Calu3 (cell line): ENCODE measurements at regions not wholly inside any gene's neighbourhood (a gene's known extent, or its start where the extent isn't known, plus 50 kb on each side); places are given as distances from the start of the nearest gene placed in this dataset.

Experiments used
- BruUV-seq: library from RNA; stranded (reverse); fragments of 400-500 nt; replicated peaks from 2 replicates; lab custom pipeline; 2021; lab: Mats Ljungman, UMichigan
- CTCF ChIA-PET: fragments of 300-600 bp; sonication (Branson Sonifier 250); formaldehyde crosslinking; loops from one replicate; lab custom pipeline; 2022; ENCODE audit warnings: antibody characterized with exemption; lab: Charles Lee
- DNase-seq: peaks from one replicate; pipeline ENCODE4 v3.0.0; 2022
- H3K27ac Mint-ChIP-seq: one replicate; pipeline ENCODE4 v1.8.0; 2022; ENCODE audit warnings: mixed read lengths; ENCODE audit not compliant: unreplicated experiment
- H3K27me3 Mint-ChIP-seq: one replicate; pipeline ENCODE4 v1.8.0; 2022; ENCODE audit warnings: mixed read lengths; ENCODE audit not compliant: unreplicated experiment
- H3K36me3 Mint-ChIP-seq: one replicate; pipeline ENCODE4 v1.8.0; 2022; ENCODE audit warnings: mild to moderate bottlenecking, moderate library complexity, mixed read lengths; ENCODE audit not compliant: insufficient read depth, unreplicated experiment
- H3K4me1 Mint-ChIP-seq: one replicate; pipeline ENCODE4 v1.8.0; 2022; ENCODE audit warnings: mild to moderate bottlenecking, low read depth, mixed read lengths; ENCODE audit not compliant: unreplicated experiment
- H3K4me3 Mint-ChIP-seq: one replicate; pipeline ENCODE4 v1.8.0; 2022; ENCODE audit warnings: mild to moderate bottlenecking, low read depth, moderate library complexity, mixed read lengths; ENCODE audit not compliant: unreplicated experiment
- H3K9me3 Mint-ChIP-seq: one replicate; pipeline ENCODE4 v1.8.0; 2022; ENCODE audit warnings: low read depth, mixed read lengths; ENCODE audit not compliant: unreplicated experiment
- intact Hi-C: fragments of 100-400 bp; cut with micrococcal nuclease; formaldehyde crosslinking; loops from one replicate; pipeline ENCODE4 v1.10.0; 2022; ENCODE audit not compliant: unreplicated experiment
- TF ChIP-seq, protein P1 (sequence below): fragments of 200-600 bp; IDR thresholded peaks from one replicate; pipeline ENCODE4 v1.8.0; 2022; ENCODE audit warnings: antibody characterized with exemption; ENCODE audit not compliant: unreplicated experiment

DNA sequence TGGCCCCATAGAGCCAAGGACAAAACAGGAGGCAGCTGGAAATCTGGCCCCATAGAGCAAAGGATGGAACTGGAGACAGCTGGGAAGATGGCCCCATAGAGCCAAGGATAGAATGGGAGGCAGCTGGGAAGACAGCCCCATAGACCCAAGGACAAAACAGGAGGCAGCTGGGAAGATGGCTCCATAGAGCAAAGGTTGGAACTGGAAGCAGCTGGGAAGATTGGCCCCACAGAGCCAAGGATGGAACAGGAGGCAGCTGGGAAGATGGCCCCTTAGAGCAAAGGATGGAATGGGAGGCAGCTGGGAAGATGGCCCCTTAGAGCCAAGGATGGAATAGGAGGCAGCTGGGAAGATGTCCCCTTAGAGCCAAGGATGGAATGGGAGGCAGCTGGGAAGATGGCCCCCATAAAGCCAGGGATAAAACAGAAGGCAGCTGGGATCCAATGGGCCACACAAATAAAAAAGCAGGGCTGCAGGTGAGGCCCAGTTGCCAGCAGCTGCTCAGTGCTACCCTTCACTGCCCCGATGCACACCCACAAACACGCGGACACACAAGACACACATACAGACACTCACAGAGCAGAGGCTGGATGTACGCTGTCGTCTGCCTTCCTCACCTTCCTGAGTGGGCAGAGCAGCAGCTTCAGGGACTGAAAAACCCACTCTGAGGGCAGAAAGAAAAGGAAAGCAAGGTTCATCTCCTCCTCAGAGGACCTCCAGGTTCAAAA, 505.4 kb upstream of the MYT1L start:
- DNase-seq, result no peak
- Mint-ChIP-seq H3K4me3 (no peak overlapping the region), H3K9me3 (peaks cover 9% of the 10 kb centered on the region), H3K36me3 (no peaks in the 10 kb centered on the region), H3K27me3 (no peaks in the 10 kb centered on the region), H3K4me1 (no peaks in the 10 kb centered on the region), H3K27ac (no peak overlapping the region)
- BruUV-seq, result no TSS peak
- intact Hi-C loops, result no loop called here
- CTCF ChIA-PET, result interaction anchor here (0.6 kb wide), 1 partner anchor 93 kb away, joined by 6 read pairs; no protein-coding TSS in a partner anchor
- TF ChIP-seq, protein P1, sequence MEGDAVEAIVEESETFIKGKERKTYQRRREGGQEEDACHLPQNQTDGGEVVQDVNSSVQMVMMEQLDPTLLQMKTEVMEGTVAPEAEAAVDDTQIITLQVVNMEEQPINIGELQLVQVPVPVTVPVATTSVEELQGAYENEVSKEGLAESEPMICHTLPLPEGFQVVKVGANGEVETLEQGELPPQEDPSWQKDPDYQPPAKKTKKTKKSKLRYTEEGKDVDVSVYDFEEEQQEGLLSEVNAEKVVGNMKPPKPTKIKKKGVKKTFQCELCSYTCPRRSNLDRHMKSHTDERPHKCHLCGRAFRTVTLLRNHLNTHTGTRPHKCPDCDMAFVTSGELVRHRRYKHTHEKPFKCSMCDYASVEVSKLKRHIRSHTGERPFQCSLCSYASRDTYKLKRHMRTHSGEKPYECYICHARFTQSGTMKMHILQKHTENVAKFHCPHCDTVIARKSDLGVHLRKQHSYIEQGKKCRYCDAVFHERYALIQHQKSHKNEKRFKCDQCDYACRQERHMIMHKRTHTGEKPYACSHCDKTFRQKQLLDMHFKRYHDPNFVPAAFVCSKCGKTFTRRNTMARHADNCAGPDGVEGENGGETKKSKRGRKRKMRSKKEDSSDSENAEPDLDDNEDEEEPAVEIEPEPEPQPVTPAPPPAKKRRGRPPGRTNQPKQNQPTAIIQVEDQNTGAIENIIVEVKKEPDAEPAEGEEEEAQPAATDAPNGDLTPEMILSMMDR, result no peak

DNA sequence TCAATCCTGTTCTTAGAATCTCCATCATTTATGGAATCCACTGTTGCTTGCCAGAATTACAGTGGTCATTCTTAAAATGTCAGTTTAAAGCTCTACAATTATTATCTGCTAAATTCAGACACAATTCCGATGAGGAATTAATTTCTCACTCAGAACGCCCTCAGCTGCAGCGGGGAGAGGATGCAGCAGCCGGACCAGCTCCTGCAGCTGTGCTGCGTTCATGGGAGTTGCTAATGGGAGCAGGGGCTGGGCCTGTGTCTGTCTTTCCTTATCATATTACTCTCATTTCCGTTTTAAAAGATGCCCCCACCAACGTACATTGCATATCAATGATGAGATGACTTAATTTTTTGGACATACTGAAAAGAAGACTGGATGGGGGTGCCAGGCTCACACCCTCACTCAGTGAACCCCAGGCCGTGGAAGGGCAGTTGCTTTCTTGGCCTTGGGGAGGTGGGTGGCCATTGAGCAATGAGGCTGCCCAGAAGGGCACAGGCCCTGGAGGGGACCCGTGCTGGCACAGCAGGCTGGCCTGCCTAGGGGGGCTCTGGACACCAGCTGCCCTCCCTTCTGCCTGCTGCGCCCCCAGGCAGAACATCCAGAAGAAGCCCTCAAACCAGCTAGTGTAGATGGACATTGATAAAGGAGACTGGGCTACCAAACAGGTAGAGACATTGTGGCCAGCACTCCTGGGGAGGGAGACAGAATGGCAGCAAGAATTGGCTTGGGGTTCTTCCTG, 503.6 kb upstream of the MYT1L start:
- no peaks in the 10 kb centered on the region for H3K27me3 Mint-ChIP-seq
- TF ChIP-seq, protein P1, result no peak

DNA sequence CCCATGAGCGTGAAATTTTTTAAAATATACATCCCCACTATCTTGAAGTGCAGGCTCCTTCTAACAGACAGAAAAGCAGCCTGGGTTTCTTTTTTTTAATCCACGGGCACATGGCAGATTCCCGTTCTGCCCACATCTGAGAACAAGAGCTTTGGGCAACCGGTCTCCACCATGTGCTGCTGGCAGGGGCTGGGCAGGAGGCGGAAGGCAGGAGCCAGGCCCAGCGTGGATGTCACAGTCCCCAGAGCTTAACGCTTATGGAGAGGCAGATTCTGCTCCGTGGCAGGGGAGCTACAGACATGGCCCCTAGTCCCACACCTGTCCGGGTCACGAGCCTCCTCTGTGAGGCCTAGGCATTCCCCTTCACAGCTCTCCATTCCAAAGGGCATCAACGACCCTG, 503.0 kb upstream of the MYT1L start:
- TF ChIP-seq, protein P1, result no peak
- CTCF ChIA-PET, result no interaction called here
- no peak for DNase-seq
- Mint-ChIP-seq H3K36me3 (no peaks in the 10 kb centered on the region), H3K27ac (no peak overlapping the region), H3K4me3 (no peak overlapping the region), H3K27me3 (no peaks in the 10 kb centered on the region), H3K9me3 (peaks cover 15% of the 10 kb centered on the region), H3K4me1 (no peaks in the 10 kb centered on the region)
- BruUV-seq, result no TSS peak
- intact Hi-C loops, result no loop called here

More for the DNA sequence above, 503.6 kb upstream of the MYT1L start:
- peaks cover 15% of the 10 kb centered on the region for H3K9me3 Mint-ChIP-seq
- no peak overlapping the region for H3K27ac Mint-ChIP-seq
- BruUV-seq, result no TSS peak
- no peak overlapping the region for H3K4me3 Mint-ChIP-seq
- intact Hi-C loops, result no loop called here
- no peak for DNase-seq
- CTCF ChIA-PET, result no interaction called here
- H3K4me1 Mint-ChIP-seq, result no peaks in the 10 kb centered on the region
- no peaks in the 10 kb centered on the region for H3K36me3 Mint-ChIP-seq

DNA sequence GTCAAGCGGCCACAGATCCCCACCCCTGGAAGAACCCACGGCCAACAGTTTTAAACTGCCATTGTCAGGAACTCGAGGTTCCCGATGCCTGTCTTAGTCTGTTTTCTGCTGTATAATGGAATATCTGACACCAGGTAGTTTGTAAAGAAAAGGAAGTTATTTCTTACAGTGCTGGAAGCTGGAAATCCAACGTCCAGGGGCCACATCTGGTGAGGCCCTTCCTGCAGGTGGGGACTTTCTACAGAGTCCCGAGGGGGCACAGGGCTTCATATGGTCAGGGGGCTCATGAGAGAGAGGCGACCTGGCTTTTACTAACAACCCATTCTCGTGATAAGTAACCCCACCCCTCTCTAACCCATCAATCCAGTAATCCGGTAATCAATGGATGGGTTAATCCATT, 501.6 kb upstream of the MYT1L start:
- TF ChIP-seq, protein P1, result no peak
- no peak overlapping the region for H3K4me3 Mint-ChIP-seq
- BruUV-seq, result no TSS peak
- no peaks in the 10 kb centered on the region for H3K36me3 Mint-ChIP-seq
- H3K27me3 Mint-ChIP-seq, result no peaks in the 10 kb centered on the region
- H3K27ac Mint-ChIP-seq, result no peak overlapping the region
- CTCF ChIA-PET, result no interaction called here
- intact Hi-C loops, result no loop called here
- no peaks in the 10 kb centered on the region for H3K4me1 Mint-ChIP-seq
- DNase-seq, result no peak
- H3K9me3 Mint-ChIP-seq, result peaks cover 15% of the 10 kb centered on the region
